Caco-2 (cell line): ENCODE measurements at regions not wholly inside any gene's neighbourhood (a gene's known extent, or its start where the extent isn't known, plus 50 kb on each side); places are given as distances from the start of the nearest gene placed in this dataset.
"Not testable (repeated sequence)": the region's sequence is repeated elsewhere in the genome, so short reads cannot be mapped to it uniquely, and the experiment has no call there.

Experiments used
- BruUV-seq: library from RNA; stranded (reverse); fragments of 400-500 nt; replicated peaks from 2 replicates; lab custom pipeline; 2021; lab: Mats Ljungman, UMichigan
- CTCF ChIA-PET: fragments of 300-600 bp; sonication (Branson Sonifier 250); formaldehyde crosslinking; loops from one replicate; lab custom pipeline; 2022; ENCODE audit warnings: antibody characterized with exemption; lab: Charles Lee
- POLR2A ChIA-PET: fragments of 300-600 bp; sonication (Branson Sonifier 250); formaldehyde crosslinking; loops from one replicate; lab custom pipeline; 2022; ENCODE audit warnings: antibody characterized with exemption; lab: Charles Lee
- DNase-seq, 2 experiments: peaks; one replicate each; pipeline versions ENCODE4 v3.0.0 to v3.0.0-alpha.2; 2020 to 2022
- H3K27me3 ChIP-seq: replicated peaks from 2 replicates; pipeline ENCODE4 v1.6.0; 2011; ENCODE audit warnings: low read length; ENCODE audit not compliant: control insufficient read depth, insufficient read depth
- H3K36me3 ChIP-seq: 2 replicates; pipeline ENCODE4 v1.5.1; 2011; ENCODE audit warnings: low read length; ENCODE audit not compliant: control insufficient read depth, insufficient read depth
- H3K4me1 ChIP-seq: fragments of 250-450 bp; sonication (Bioruptor Pico); 2 replicates; pipeline ENCODE4 v1.5.1; 2020; ENCODE audit warnings: mild to moderate bottlenecking
- H3K4me3 ChIP-seq: 2 replicates; pipeline ENCODE4 v1.5.1; 2011; ENCODE audit warnings: low read depth, mild to moderate bottlenecking, control low read depth, low read length
- H3K9me3 ChIP-seq: fragments of 250-450 bp; sonication (Bioruptor Pico); 2 replicates; pipeline ENCODE4 v1.5.1; 2020; ENCODE audit warnings: mild to moderate bottlenecking, moderate library complexity
- H3K27ac Mint-ChIP-seq: one replicate; pipeline ENCODE4 v1.8.0; 2022; ENCODE audit warnings: mixed read lengths; ENCODE audit not compliant: unreplicated experiment
- H3K27me3 Mint-ChIP-seq: one replicate; pipeline ENCODE4 v1.8.0; 2022; ENCODE audit warnings: mixed read lengths; ENCODE audit not compliant: insufficient read depth, unreplicated experiment
- H3K36me3 Mint-ChIP-seq: one replicate; pipeline ENCODE4 v1.8.0; 2022; ENCODE audit warnings: mild to moderate bottlenecking, mixed read lengths; ENCODE audit not compliant: insufficient read depth, unreplicated experiment
- H3K4me1 Mint-ChIP-seq: one replicate; pipeline ENCODE4 v1.8.0; 2022; ENCODE audit warnings: low read depth, mixed read lengths; ENCODE audit not compliant: unreplicated experiment
- H3K4me3 Mint-ChIP-seq: one replicate; pipeline ENCODE4 v1.8.0; 2022; ENCODE audit warnings: mild to moderate bottlenecking, moderate library complexity, mixed read lengths; ENCODE audit not compliant: unreplicated experiment
- H3K9me3 Mint-ChIP-seq: one replicate; pipeline ENCODE4 v1.8.0; 2022; ENCODE audit warnings: mixed read lengths; ENCODE audit not compliant: unreplicated experiment
- intact Hi-C: fragments of 100-400 bp; cut with micrococcal nuclease; formaldehyde crosslinking; loops from one replicate; pipeline ENCODE4 v1.10.0; 2022; ENCODE audit not compliant: unreplicated experiment
- TF ChIP-seq, protein P1 (sequence below), 2 experiments: fragments of 200-600 bp in 1 of 2; IDR thresholded peaks; 1 replicate in 1 of 2; 2 replicates in 1 of 2; pipeline versions ENCODE4 v1.5.1 to v1.8.0; 2011 to 2022; ENCODE audit warnings: antibody characterized with exemption in 1 of 2, control low read depth in 1 of 2, inconsistent platforms in 1 of 2, low read depth in 1 of 2, low read length in 1 of 2, mild to moderate bottlenecking in 1 of 2, moderate library complexity in 1 of 2; ENCODE audit not compliant: insufficient read depth in 1 of 2, severe bottlenecking in 1 of 2, unreplicated experiment in 1 of 2

DNA sequence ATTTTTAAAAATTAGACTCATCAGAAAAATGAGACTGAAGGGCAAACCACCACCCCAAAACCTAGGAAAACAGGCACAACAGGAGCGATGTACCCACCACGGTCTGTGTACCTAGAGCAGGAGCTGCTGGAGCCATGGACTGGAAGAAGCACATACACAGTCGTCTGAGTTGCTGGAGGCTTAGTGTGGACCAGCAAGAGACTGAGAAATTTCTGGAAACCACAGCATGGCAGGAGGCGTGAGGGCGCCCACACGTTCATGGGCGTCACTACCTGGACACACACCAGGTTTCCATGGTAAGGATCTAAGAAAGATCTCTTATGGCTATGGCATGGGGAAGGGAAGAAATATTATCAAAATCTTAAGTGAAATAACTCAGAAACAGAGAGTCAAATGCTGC lies 91.9 kb downstream of the MED10 start:
- Mint-ChIP-seq H3K27me3 (peaks cover 5% of the 10 kb centered on the region), H3K4me3 (no peak overlapping the region), H3K9me3 (no peaks in the 10 kb centered on the region), H3K4me1 (no peaks in the 10 kb centered on the region), H3K36me3 (no peaks in the 10 kb centered on the region), H3K27ac (no peak overlapping the region)
- Histone ChIP-seq H3K9me3 (0 out of 2 replicates have a peak, but pooled peaks cover 3% of the 10 kb centered on the region), H3K27me3 (no peaks in the 10 kb centered on the region), H3K36me3 (no peaks in the 10 kb centered on the region), H3K4me1 (no peaks in the 10 kb centered on the region), H3K4me3 (no peak overlapping the region)
- TF ChIP-seq, protein P1, sequence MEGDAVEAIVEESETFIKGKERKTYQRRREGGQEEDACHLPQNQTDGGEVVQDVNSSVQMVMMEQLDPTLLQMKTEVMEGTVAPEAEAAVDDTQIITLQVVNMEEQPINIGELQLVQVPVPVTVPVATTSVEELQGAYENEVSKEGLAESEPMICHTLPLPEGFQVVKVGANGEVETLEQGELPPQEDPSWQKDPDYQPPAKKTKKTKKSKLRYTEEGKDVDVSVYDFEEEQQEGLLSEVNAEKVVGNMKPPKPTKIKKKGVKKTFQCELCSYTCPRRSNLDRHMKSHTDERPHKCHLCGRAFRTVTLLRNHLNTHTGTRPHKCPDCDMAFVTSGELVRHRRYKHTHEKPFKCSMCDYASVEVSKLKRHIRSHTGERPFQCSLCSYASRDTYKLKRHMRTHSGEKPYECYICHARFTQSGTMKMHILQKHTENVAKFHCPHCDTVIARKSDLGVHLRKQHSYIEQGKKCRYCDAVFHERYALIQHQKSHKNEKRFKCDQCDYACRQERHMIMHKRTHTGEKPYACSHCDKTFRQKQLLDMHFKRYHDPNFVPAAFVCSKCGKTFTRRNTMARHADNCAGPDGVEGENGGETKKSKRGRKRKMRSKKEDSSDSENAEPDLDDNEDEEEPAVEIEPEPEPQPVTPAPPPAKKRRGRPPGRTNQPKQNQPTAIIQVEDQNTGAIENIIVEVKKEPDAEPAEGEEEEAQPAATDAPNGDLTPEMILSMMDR (IDR thresholded peaks at IDR 0.05; ENCODE audit: insufficient read depth in 1 of 2, low read depth in 1 of 2, low read length in 1 of 2, severe bottlenecking in 1 of 2, unreplicated experiment in 1 of 2) = no peak
- CTCF ChIA-PET = no interaction called here
- POLR2A ChIA-PET = no interaction called here
- DNase-seq = no peak
- intact Hi-C loops = no loop called here
- BruUV-seq = no TSS peak

DNA sequence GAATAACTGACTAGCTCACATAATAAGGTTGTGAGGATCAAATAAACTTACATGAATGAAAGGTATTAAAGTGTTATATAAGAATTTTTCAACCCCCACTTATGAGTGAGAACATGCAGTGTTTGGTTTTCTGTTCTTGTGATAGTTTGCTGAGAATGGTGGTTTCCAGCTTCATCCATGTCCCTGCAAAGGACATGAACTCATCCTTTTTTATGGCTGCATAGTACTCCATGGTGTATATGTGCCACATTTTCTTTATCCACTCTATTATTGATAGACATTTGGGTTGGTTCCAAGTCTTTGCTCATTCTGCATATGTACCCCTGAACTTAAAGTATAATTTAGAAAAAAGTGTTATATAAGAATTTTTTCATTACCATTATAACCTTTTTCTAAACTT lies 93.9 kb downstream of the MED10 start:
- CTCF ChIA-PET, H3K36me3 ChIP-seq, BruUV-seq: not testable (repeated sequence)

DNA sequence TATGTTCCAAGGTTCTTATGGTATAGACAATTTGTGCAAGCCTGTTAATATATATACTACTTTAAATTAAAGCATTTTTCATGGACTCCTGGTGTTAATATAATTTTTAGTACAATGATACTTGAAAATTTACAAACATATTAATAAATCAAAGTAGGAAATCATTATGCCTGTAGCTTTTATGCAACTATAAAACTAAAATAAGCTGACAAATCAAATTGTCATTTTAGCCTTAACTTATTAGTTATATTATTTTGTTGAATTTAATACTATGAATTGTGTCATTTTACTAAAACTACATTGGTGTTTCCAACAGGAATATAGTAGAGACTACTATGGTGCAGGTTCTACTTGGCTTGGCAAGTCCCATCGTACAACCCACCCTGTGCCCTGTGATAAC lies 96.0 kb downstream of the MED10 start:
- TF ChIP-seq, protein P1 (IDR thresholded peaks at IDR 0.05; ENCODE audit: insufficient read depth in 1 of 2, low read depth in 1 of 2, low read length in 1 of 2, severe bottlenecking in 1 of 2, unreplicated experiment in 1 of 2) = no peak

More for the DNA sequence above, 93.9 kb downstream of the MED10 start:
- H3K27ac Mint-ChIP-seq, H3K4me1 Mint-ChIP-seq, DNase-seq, H3K9me3 ChIP-seq, H3K4me3 Mint-ChIP-seq, H3K27me3 ChIP-seq, POLR2A ChIA-PET, H3K4me3 ChIP-seq, H3K36me3 Mint-ChIP-seq, H3K4me1 ChIP-seq, intact Hi-C loops, H3K9me3 Mint-ChIP-seq: not testable (repeated sequence)
- peaks cover 10% of the 10 kb centered on the region for H3K27me3 Mint-ChIP-seq

DNA sequence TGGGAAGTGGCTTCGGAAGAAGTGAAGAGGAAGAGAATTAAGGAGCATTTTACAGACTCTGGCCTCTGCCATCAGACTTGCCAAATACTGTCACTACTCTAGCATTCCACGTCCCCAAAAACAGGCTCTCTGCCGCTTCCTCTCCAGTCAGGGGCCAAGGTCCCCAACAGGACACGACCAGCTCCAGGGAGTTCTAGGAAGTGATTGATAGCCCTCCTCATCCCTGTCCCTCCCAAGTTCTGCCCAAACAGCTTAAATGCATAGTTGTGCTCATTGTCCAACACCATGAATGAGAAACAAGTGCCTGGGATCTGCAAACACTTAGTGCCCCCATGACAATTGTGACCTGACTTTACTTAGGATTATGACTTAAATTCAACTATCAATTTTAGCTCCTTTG lies 96.5 kb downstream of the MED10 start:
- Mint-ChIP-seq H3K9me3 (no peaks in the 10 kb centered on the region), H3K27me3 (peaks cover 7% of the 10 kb centered on the region), H3K4me3 (no peak overlapping the region), H3K36me3 (no peaks in the 10 kb centered on the region), H3K4me1 (no peaks in the 10 kb centered on the region), H3K27ac (no peak overlapping the region)
- 0 out of 2 replicates have a peak, but pooled peaks cover 3% of the 10 kb centered on the region for H3K9me3 ChIP-seq
- H3K4me3 ChIP-seq = no peak overlapping the region
- H3K4me1 ChIP-seq = no peaks in the 10 kb centered on the region
- POLR2A ChIA-PET = no interaction called here
- no peak for DNase-seq
- CTCF ChIA-PET = no interaction called here
- TF ChIP-seq, protein P1 (IDR thresholded peaks at IDR 0.05; ENCODE audit: insufficient read depth in 1 of 2, low read depth in 1 of 2, low read length in 1 of 2, severe bottlenecking in 1 of 2, unreplicated experiment in 1 of 2) = no peak
- intact Hi-C loops = no loop called here
- no peaks in the 10 kb centered on the region for H3K36me3 ChIP-seq
- no TSS peak for BruUV-seq
- no peaks in the 10 kb centered on the region; the same call in 1 of the 2 replicates for H3K27me3 ChIP-seq

More for the DNA sequence above, 96.0 kb downstream of the MED10 start:
- DNase-seq = no peak
- no peak overlapping the region for H3K4me3 ChIP-seq
- CTCF ChIA-PET = no interaction called here
- 0 out of 2 replicates have a peak, but pooled peaks cover 3% of the 10 kb centered on the region for H3K9me3 ChIP-seq
- Mint-ChIP-seq H3K27me3 (peaks cover 7% of the 10 kb centered on the region), H3K27ac (no peak overlapping the region), H3K9me3 (no peaks in the 10 kb centered on the region), H3K4me1 (no peaks in the 10 kb centered on the region), H3K36me3 (no peaks in the 10 kb centered on the region), H3K4me3 (no peak overlapping the region)
- intact Hi-C loops = no loop called here
- no peaks in the 10 kb centered on the region for H3K4me1 ChIP-seq
- no TSS peak for BruUV-seq
- no peaks in the 10 kb centered on the region for H3K36me3 ChIP-seq
- no peaks in the 10 kb centered on the region; the same call in 1 of the 2 replicates for H3K27me3 ChIP-seq
- POLR2A ChIA-PET = no interaction called here
